Suppressor macrophage (primary cell): ENCODE measurements at regions not wholly inside any gene's neighbourhood (a gene's known extent, or its start where the extent isn't known, plus 50 kb on each side); places are given as distances from the start of the nearest gene placed in this dataset.
A peak's percentile ranks its signal among the peaks of the same experiment; 100 is the strongest.

ENCODE experiments used
- DNase-seq, 4 experiments: peaks; one replicate each; pipeline ENCODE4 v3.0.0-alpha.2; 2020 to 2022

DNA sequence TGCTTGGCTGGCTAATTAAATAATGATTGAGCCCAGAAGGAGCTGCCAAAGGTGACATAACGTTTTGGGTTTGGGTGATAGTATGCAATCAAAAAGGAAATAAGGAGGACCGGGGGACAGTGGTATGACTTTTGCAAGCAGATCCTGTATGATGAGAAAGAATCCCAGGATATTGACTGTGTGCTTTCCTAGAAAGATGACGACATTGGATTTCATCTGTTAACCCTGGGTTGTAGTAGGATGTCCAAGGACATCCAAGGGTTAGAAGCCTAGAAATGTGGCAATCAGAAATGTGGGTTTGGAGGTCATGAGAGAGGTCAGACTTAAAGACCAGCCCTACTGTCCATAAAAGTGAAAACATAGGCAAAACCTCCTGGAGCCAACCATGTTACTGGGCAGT, 50.3 kb upstream of the HMHB1 start:
- no peak for DNase-seq

DNA sequence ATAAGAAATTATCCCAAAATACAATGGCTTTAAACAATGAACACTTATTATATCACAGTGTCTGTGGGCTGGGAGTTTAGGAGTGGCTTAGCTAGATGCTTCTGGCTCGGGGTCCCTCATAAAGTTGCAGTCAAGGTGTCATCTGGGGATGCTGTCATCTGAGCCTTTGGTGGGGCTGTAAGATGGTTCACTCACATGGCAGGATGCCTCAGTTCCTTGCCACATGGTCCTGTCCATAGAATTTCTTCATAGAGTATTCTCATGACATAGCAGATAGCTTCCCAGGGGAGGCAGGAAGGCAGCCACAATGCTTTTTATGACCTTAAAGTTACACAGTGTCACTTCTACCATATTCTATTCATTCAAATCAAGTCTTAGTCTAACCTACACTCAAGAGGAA, 51.2 kb upstream of the HMHB1 start:
- no peak for DNase-seq

- DNase-seq = no peak
Observed at GRCh38 chr5:143760131-143760505, 51.8 kb upstream of the HMHB1 start.

DNA sequence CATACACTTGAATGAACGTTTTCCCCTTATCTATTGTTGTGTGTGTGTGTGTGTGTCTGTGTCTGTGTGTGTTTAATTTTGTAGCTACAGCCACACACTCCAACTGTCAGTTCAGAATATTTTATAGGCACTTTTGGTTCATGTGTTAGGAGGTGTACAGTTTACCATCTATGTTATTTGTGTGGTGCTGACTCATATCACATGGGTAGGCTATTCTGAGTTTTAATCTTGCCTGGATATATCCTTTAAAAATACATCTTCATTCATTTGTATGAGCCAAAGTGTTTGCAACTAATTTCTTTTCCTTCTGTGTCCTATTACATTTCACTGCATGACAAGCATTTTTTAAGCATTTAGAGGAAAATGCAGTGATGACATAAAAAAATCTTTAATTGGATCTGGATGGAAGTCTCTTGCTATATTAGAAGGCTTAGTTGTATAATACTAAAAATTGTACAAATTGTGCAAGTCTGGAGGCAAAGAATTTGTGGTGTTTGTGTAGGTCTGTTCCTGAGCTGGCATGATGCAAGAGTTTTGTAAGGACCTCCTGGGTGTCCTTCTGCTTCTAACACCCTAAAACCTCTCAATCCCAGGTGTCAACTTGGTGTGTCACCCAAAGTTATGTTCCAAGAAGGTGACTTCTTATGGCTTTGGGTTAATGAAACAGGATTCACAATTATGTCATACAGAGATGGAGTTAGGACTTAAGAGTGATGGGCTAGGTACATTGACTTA, 52.4 kb upstream of the HMHB1 start:
- no peak for DNase-seq

GRCh38 chr5:143758750-143759149, 53.2 kb upstream of the HMHB1 start:
- no peak for DNase-seq

DNA sequence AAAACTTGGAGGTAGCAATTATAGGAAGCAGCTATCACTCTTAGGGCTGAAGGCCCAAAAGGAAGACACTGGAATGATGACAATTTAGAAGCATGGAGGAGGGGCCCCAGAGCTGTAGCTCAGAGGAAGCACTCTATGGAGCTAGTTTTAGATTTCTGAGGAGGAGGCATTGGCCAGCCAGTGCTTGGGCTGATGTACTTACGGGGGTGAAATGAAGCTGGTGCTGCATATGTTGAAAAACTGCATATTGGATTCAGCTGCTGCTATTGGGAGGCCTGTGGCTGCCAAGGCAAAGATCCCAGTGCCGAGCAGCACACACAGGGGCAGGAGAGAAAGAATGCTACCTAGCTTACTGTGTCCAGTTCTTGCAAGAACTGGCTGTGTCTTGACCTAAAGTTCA, 53.9 kb upstream of the HMHB1 start:
- DNase-seq = no peak

GRCh38 chr5:143757116-143757515, 54.8 kb upstream of the HMHB1 start:
- DNase-seq = no peak

- no peak for DNase-seq
Observed at GRCh38 chr5:143755966-143756365, 56.0 kb upstream of the HMHB1 start.

DNA sequence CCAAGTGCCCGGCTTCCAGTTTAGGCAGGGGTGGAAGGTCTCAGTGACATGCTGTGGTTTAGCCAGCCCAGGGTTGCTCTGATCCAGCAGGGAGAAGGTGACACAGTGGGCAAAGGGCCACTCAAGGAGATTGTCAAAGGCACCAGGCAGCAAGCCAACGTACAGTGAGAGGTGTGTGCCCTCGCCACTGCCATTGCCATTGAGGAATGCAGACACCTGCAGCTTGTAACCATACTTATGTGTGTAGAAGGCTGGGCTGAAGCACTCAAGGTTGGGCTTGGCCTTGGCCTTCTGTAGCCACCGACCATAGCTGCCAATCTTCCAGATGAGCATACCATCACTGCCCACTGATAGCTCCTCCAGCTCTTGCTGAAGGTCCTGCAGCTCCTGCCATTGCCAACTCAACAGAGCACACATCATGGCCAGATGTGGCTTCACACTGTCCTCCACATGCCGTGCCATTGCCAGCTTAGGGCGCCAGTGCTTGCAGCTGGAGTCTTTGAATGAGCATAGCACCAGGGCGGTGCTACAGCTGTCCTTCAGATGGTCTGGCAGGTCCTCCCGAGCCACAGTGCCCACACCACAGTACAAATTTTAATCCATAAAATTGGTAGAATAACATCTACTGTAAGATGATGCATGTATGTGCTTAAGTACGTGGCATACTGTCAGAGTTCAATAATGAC, 59.7 kb upstream of the HMHB1 start:
- no peak for DNase-seq

- no peak for DNase-seq
Observed at GRCh38 chr5:143751342-143751741, 60.6 kb upstream of the HMHB1 start.

GRCh38 chr5:143749581-143750205, 62.3 kb upstream of the HMHB1 start:
- DNase-seq = no peak

DNA sequence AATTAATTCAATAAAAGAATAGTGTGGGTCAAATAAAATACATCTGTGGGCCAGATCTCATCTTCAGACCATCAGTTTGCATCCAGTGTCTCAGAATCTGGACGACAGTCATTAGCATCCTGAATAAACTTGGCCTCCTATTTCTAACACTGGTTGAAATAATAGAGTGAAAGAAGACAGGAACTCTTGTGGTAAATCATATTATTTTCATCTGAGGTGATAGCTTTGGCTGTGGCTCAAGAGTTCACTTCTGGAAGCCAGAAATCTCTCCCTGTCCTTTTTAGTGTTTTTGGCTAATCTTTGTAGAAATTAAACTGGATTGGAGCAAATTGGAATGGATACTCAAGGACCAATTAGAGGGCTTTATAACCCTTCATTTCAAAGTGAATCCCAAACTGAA, 63.4 kb upstream of the HMHB1 start:
- DNase-seq = no peak

- DNase-seq = no peak
Observed at GRCh38 chr5:143742951-143743350, 69.0 kb upstream of the HMHB1 start.

- DNase-seq = peak; percentile 44 to 69 (median 62)
Observed at GRCh38 chr5:143741421-143741820, 70.5 kb upstream of the HMHB1 start.

GRCh38 chr5:143740956-143741355, 71.0 kb upstream of the HMHB1 start:
- DNase-seq = peak in 1 of 4 experiments; percentile 5

DNA sequence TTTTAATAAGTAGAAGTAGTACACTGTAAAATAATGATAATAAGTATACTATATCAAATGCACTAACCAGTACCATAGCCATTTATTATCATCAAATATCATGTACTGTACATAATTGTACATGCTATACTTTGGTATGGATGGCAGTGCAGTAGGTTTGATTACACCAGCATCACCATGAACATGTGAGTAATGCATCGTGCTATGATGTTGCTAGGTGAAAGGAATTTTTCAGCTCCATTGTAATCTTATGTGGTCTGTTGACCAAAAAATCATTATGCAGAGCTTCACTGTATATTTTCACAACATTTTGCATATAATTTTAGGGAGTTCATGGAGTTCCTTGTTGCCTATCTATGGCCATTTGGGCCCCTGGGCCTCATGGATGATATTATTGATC, 72.2 kb upstream of the HMHB1 start:
- no peak for DNase-seq

DNA sequence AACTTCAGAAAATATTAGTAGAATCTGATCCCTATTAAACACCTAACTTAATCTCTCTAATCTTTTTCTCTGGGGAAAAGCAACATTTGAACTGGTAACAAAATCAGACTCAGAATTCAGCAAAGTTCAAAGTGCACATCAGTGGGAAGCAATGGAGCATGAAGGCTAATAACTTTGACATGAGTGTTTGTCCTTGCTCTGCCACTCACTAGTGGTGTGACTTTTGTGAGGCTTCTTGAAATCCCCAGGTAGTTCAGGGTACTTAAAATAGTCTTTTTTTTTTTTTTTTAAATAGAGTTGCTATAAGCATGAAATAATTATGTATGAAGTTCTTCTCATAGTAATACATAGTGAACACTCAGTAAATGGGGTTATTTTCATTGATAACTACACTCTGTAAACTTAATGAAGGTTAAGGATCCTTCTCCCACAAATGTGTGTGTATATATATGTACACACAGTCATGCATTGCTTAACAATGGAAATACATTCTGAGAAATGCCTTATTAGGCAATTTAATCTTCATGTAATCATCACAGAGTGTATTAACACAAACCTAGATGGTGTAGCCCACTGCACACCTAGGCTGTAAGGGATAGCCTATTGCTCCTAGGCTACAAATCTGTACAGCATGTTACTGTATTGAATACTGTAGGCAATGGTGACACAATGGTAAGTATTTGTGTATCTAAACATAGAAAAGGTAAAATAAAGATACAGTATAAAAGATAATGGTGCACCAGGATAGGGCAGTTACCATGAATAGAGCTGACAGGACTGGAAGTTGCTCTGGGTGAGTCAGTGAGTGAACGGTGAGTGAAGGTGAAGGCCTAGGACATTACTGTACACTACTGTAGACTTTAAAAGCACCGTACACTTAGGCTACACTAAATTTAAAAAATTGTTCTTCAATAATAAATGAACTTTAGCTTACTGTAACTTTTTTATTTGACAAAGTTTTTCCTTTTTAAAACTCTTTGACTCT, 73.3 kb upstream of the HMHB1 start:
- DNase-seq = no peak

DNA sequence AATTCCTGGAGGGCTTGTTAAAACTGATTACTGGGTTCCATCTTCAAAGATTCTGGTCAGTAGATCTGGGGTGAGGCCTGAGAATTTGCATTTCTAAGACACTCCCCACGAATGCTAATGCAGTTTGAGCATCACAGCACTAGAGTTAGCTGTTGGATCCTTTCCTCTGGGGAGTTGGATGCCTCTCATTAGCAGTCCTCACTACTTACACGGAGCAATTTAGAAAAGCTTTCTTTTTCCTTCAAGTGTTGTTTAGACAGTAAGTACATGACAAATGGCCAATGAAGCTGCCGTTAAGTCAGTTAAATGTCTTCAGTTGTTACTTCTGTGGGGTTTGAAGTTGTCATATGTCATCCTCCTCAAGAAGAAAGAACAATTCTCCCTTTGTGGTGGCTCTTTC, 74.9 kb upstream of the HMHB1 start:
- no peak for DNase-seq

GRCh38 chr5:143734456-143734780, 77.5 kb upstream of the HMHB1 start:
- DNase-seq = no peak

DNA sequence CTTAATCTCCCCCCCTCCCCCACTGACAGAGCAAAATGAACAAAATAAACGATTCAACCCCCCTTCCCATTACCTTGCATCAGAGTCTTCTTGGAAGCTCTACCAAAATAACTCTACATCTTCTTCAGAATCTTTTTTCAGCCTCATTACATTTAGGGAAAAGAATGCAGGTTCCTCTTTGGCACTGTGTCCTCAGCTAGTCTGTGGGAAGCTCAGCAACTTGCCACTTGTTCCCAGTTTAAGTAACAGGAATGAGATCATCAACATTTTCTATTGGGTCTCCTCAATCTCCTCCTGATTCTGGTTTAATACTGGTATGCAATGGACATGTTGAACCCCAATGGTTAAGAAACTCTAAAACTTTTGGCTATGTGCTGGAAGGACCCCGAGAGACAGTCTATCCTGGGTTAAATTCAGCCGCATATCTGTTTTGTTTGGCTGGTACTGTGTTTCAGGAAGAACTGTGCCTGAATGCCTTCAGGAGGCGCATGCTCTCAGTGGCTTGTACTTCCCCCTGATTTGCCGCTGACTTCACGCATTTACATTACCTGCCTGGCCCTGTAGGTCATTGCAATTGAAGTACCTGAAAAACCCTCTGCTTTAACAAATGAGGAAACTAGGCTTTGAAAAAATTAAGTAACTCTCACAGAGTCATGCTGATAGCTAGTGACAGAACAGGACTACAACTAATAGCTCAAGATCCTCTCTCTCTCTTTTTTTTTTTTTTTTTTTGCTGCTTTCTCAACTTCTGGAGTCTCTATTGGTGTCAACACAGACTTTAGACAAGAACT, 78.1 kb upstream of the HMHB1 start:
- DNase-seq = peak; percentile 53 to 81 (median 73)

- DNase-seq = no peak
Observed at GRCh38 chr5:143732402-143732801, 79.6 kb upstream of the HMHB1 start.
